IPS-NIHi7 (cell line): ENCODE measurements at regions not wholly inside any gene's neighbourhood (a gene's known extent, or its start where the extent isn't known, plus 50 kb on each side); places are given as distances from the start of the nearest gene placed in this dataset.

Source experiments
- DNase-seq: peaks from one replicate; pipeline ENCODE4 v3.0.0; 2012; ENCODE audit warnings: mixed read lengths; ENCODE audit errors: extremely low spot score

DNA sequence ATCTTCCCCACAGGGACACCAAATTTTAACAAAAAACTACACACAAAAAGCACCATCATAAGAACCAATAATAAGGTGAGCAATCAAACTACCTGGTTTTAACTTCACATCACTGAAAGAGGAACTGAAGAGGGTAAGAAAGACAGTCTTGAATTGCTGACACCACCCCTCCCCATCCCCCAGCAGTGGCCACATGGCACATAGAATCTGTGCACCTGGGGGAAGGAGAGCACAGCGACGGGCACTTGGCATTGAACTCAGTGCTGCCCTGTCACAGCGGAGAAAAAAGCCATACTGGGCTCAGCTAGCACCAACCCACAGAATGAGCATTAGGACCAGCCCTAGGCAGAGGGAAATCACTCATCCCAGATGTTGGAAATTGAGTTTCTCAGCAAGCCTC lies 640.0 kb upstream of the ADGRL2 start:
- no peak for DNase-seq

DNA sequence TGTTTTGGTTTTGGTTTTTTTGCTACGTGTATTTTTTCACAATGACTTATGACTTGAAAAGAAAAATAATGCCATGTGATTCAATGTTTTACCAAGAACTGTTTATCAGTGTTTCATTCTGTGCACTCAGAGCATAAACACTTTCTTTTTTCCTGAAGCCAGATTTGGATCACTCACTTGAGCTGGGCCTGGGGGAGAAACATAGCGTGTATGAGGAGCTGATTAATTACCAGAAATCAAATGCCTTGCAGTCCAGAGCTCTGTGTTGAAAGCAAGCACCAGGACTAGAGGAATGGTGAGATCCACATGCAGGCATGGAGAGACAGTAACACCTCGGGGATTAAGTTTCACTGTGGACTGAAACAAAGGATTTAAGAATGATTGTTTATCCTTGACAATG lies 642.1 kb upstream of the ADGRL2 start:
- no peak for DNase-seq

DNA sequence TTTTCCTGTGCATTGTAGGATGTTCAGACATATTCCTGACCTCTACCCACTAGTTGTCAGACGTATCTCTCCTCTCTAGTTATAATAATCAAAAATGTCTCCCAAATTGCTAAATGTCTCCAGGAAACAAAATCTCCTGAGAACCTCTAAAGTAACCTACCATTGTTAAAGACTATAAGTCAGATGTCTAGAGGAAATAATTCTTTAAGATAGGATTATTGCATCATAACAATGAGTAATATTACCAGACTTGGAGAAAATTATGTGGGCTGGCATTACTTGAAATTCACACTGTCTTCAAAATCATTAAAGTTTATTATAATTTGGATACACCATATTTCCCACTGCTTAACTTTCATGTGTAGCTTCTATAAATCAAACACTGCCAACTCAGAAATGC lies 643.0 kb upstream of the ADGRL2 start:
- no peak for DNase-seq

DNA sequence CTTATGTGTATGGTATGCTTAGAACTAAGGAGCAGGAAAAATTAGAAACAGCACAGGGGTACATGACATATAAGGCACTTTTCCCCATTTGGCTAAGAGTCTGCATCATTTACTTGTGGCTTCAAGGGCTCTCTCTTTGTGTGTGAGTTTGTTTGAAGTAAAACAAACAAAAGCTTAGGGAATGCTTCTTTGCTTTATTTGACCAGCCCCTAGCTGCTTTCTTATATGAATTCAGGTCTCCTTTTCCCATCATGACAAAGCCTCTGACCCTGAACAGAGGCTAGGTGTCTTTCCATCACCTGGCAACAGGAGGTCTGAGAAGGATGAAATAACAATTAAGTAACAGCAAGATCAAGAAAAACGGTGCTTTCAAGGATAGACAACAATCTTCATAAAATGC lies 643.8 kb upstream of the ADGRL2 start:
- DNase-seq = no peak

DNA sequence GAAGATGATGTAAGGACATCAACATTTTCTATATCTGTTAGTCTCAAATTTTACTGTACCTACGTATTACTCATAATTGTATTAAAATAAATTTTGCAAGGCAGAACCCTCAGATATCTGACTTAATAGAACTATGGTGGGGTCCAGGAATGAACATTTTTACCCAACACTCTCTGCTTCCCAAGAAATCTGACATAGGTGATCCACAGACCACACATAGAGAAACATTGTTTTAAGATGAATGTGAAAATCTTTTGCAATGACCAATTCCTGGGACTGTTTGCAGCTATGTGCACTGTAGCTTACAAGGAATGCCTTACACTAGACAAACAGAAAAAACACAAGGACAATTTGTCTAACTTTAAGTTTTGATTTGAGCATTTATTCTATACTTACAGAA lies 645.6 kb upstream of the ADGRL2 start:
- no peak for DNase-seq

DNA sequence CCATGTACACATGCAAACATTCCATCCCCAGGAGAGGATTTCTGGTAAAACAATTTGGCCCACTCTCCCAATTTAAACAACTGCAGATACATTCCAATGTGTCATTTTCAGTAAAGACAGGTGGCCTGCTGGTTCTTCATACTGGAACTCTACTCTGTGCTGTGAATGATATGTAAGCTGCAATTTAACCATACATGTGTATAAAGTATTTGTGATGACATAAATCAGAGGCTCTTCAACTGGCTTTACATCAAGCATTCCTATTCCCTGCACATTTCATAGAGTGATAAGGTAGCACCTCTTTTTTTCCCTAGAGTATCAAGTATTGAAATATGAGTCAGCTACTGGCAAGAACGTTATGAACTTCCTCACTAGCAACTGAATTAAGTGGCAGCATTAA lies 649.5 kb upstream of the ADGRL2 start:
- DNase-seq = no peak

DNA sequence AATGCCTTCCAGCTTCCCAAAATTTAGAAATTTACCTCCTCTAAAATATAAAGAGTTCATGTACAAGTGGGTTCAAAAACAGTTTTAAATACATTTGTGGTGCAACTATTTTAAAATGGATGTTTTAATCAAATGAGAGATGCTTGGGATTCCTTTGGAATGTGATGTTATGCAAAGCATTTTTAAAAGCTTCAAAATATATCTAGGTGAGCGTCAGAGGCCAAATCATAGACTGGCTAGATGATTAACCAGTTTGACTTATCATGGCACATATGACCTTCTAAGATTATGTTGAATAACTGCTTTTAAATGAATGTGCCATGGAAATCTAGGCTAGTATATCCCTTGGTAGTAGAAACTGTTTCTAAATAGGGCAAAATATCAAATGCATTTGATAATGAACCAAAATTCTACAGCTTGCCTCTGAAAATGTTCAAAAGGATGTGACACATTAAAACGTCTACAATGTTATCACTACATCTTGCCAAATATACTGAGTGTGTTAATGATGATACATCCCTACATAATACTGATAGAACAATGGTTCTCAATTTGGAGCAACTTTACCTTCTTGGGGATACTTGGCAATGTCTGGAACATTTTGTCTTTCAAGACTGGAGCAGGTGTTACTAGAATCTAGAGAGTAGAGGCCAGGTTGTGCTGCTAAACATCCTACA lies 650.9 kb upstream of the ADGRL2 start:
- DNase-seq = no peak

DNA sequence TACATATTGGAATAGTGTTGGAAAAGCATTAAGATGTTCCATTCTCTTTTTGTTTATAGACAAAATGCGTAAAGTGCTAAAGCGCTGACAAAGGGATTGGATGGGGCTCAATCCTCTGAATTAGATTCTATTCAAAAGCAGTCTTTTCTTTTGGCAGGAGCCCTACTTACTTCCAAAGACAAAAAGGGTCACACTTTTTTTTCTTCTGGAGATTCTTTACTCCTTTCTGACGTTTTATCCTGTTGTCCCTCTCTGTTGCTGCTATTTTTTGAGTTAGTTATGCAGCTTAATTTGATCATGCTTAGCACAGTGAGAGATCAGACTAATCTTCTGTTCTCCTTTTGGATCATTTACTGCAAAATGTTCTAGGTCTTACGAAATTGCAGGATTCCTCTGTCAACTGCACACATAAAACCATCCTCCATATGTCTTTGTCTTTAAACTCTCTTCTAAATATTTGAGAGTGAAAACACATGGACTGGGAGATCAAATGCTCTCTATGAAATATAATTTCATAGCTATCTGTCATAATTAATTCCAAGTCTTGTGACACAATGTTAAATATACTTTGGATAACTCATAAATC lies 656.4 kb upstream of the ADGRL2 start:
- DNase-seq = no peak

DNA sequence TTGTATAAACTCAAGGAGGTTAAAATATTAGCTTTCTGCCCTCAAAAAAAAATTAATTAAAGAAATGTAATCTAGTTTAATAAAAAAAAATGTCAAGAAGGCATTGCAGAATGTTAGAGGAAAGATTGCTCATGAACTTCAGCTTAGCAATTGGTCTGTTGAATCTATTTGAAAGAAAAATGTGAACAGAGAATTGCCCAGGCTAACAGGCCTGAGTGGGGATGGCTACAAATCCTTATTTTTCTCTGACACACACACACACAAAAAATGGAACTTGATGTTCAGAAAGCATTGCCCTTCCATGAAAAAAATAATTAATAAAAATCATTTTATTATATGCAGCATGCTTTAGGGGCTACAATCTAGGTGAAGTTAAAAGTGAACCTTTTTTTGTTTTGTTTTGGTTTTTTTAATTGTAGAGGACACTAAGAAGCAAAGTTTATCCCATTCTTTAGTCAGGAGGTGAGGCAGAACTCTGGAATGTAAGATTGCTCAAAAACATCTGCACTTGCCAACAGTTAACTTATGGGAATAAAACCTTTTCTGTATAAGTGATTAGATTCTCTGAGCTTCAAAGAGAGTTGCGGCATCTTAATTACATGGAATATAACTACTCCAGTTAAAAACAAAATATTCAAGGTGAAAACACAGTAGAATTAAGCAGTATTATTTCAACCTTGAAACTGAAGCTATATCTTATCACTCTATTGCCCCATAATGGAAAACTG lies 658.5 kb upstream of the ADGRL2 start:
- DNase-seq = no peak

DNA sequence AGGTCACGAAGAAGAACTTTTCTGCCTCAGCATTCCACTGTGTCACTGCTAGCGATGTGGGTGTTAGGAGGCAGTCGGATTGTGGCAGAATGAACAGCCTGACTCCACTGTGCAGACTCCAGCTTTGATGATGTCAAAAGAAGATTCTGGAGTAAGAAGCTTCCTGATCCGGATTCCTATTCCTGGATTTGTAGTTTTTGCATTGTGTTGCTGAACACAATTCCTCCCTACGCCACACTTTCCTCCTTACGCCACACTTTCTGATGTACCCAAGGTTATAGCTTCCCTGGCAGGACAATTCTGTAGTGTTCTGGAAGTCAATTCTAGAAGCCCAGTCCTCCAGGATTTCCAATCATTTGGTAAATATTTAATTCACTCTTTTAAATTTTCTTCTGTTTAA lies 665.2 kb upstream of the ADGRL2 start:
- DNase-seq = no peak

DNA sequence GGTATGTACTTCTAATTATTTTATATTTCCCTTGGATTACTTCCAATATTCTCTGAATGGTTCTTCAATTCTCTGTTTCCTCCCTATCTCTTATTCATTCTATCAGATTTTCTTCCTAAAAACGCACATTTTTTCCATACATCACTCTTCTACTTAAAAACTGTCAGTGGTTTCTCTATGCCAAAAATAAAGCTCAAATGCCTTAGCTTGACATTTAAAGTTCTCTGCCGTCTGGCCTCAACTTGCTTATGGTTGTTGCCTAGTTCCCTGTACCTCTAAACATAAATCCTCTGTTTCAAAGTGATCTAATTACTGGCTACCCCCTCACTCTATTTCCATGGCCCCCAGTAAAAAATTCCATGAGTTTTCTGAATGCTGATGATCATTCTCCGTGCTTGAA lies 671.0 kb upstream of the ADGRL2 start:
- DNase-seq = no peak

DNA sequence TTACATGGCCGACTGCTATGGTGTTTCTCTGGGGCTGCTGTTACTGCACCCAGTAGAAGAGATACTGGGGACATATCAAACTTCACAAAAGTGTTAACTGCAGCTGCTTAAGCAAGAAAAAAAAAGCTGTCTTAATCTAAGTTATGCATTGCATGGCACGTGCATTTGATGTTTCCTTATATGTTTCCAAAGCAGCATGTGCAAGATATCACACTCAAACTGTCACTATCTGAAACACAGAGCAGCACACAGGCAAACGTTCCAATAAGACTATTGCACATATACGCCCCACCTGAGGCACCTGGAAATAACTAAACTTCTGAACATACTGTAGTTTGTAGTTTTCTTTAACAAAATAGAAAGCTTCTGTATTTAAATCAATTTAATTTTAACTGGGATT lies 671.4 kb upstream of the ADGRL2 start:
- DNase-seq = no peak

DNA sequence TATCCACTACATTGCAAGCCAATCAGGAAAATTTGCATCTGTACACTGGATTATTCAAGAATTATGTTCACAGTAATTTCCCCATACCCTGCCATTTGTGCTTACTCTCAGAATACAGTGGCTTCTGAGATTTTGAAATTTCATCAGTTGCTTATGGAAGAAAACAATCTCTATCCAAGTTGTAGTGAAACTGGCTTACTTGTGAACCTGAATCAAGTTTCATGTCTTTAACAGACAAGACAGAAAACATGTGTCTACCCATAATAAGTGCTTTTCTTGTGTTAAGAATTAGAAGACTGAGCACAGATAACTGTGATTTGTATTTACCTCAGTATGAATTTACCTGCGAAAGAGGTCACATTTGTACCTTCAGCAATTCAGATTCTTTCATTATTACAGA lies 672.7 kb upstream of the ADGRL2 start:
- DNase-seq = no peak

DNA sequence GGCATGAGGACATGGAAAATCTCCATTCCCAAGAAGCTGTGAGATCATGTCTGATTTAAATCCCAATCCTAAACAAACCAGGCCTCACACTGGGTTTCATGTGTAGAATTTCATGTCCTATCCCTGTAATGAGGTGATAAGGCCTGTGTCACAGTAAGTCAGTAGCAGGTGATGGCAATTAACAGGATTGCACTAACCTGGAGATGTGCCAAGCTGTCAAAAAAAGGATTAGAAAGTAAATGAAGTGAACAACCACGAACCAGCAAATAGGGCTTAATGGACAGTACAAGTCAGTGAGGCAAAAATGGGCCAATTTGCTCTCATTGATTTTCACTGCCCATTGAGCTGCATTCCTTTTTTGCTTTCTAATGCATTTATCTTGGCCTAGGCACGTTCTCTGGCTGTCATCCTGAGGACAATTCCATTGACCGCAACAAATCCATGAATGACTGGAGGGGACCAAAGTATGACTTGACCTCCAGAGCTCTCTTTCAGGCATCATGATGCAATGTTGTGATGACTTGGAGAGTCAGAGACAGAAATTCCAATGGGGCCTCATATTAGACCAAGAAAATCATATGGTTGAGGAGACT lies 673.6 kb upstream of the ADGRL2 start:
- DNase-seq = no peak

DNA sequence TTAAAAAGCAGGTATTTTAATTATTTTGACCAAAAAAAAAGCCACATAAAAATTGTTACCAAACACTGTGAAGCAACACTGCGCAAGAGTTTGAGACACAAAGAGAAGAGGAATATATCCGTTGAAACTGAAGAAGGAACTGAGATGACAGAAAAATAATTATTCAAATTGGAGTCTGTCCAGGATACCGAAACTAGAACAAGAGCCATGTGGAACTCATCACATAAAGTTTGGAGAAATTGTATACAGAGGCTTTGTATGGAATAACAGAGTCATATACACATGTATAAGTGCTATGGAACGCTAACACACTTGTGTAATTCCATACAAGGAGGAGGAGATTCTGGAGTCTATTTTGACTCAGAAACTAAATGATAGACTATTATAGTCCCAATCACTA lies 675.1 kb upstream of the ADGRL2 start:
- DNase-seq = no peak

DNA sequence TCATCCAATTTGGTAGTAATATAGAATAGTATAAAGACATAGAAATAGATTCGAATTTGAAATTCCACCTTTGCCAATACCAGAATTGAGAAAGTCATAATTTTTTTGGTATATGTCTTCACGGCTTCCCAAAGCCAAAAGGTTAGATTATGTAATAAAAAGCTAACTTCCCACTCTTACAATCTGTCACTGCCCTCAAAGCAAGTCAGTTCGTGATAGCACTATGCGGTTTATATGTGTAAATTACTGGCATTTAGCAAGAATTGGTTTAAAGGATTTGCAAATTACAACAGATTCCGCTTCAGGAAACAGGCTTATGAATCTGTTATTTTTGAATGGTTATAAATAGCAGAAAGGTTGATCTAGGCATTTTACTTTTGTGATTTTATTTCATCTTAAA lies 679.4 kb upstream of the ADGRL2 start:
- DNase-seq = no peak

DNA sequence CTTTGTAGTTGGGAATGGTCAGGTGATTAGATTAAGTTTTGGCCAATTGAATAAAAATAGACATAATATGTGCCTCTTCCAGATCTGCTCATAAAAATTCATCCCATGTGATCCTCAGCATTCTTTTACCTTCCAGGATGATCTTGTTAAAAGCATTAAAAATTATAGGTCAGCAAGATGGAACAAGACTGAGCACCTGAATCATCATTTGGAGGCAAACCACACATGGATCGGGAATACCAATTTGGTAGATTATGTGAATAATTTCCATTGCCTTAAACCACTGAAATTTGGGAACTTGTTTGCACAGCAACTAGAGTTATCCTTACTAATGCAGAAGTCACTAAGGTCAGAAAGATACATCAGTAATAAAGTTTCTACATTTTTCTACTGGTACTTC lies 681.4 kb upstream of the ADGRL2 start:
- no peak for DNase-seq

DNA sequence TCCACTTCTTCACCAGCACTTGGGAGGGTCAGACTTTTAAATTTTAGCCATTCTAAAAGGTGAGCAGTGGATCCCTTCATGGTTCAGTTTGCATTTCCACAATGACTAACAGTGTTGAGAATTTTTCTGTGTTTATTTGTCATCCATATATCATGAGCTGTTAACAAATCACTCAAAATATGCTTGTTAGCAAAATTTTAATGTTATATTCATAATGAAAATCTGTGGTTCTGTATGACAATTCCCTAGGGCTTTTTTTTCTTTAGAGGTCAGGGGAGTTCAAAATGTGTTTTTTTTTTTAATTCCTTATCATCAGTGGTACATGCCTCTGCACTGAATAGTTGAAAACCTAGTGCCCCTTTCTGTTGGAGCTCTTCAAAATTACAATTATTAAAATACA lies 682.2 kb upstream of the ADGRL2 start:
- no peak for DNase-seq

DNA sequence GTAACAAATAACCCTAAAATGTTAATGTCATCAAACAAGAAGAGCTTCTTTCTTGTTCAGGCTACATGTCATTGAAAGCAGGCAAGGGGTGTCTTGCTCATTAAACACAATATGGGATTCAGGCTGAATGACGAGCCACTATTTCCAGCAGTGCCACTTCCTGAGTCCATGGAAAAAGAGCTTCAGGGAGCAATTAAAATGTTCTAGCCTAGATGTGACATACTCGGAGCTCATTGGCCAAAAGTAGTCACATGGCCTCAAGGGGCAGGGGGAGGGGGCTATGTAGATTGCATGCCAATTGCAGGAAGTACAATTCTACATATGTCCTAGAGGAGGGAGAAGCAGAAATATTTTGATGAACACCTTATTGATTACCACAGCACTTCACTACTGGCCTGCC lies 685.3 kb upstream of the ADGRL2 start:
- DNase-seq = no peak

DNA sequence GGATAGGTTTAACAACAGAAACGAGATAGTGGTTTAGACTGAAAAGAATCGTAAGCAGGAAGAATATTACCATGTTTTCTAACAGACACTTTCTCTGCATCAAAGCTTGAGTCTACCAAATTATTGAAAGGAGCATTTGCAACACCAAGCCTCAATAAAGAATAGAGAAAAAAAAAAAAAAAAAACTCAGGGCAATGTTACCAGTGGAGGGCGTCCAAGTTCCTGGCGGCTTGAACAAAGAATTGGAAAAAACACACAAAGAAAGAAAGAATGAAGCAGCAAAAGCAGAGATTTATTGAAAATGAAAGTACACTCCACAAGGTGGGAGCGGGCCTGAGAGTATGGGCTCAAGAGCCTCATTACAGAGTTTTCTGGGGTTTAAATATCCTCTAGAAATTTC lies 686.5 kb upstream of the ADGRL2 start:
- DNase-seq = no peak

DNA sequence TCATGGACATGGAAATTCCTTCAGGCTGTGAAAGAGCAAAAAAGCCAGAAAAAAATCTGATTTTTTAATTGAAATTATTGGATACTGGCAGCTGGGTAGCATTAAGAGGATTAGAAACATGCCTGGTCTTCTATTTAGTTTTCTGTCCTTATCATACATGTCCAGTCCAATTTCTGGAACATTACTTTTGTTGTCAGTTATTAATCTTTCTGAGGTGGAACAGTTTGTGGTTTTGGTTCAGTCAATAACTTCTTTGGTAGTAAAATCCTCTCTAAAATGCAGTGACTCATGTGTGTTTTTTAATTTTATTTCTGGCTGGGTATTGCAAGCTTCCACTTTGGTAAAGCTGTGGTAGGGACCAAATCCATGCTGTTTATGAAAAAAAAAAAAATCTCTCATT lies 687.0 kb upstream of the ADGRL2 start:
- no peak for DNase-seq

DNA sequence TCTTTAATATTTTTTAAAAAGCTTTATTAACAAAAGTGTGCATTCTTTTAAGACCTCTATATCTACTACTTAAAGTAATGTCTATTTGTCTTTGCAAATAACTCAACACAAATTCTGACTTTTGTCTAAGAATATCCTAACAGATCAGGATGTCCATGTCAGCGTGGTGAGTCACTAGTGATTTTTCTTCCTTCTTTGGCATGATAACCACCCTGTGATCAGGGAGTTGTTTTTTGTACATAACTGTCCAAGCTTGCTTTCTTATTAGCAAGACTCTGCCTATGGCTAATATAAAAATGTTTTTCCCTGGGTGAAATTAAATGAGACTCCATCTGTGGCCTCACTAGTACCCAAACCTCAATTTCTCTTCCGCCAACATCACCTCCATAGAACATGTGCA lies 688.9 kb upstream of the ADGRL2 start:
- DNase-seq = no peak

DNA sequence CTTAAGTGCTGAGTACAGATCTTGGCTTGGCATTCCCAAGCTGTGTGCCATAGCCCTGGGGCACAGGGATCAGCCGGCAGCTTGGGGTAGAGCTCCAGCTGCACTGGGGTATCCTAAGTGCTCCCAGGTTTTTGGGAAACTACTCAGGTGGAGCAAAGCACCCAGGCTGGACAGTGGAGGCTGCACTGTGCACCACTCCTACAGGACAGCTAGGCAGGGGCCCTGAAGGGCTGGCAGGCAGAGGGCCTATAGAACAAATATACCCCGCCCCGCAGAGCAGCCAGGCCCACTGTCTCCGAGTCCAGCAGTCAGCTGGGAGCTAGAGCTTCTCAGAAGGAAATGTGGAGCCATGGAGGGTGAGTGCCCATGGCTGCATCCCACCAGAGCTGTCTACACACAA lies 691.7 kb upstream of the ADGRL2 start:
- no peak for DNase-seq
